ENCODE measurements at regions not wholly inside any gene's neighbourhood (a gene's known extent, or its start where the extent isn't known, plus 50 kb on each side); places are given as distances from the start of the nearest gene placed in this dataset.
"Not testable (repeated sequence)": the region's sequence is repeated elsewhere in the genome, so short reads cannot be mapped to it uniquely, and the experiment has no call there.

- DNase-seq (ENCODE audit: low spot score) = not testable (repeated sequence)
Measured at GRCh38 chr7:135872861-135873260, 104.3 kb downstream of the MTPN start.

- no peak for DNase-seq (ENCODE audit: low spot score)
Measured at GRCh38 chr7:135862586-135863340, 114.2 kb upstream of the FAM180A start.

DNA sequence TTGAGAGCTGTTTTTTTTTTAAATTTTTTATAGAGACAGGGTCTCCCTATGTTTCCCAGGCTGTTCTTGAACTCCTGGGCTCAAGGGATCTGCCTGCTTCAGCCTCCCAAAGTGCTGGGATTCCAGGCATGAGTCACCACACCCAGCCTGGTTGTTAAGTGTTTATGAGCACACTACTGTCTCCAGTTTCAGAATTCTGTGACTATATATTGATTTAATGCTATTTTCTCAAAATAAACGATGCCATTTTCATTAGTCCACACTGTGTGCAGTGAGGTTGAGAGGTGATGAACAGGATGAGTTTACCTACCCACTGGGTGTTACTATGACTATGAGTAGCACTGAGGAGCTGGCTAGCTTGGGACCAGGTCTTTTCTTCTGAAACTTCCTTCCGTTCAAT, 110.9 kb upstream of the FAM180A start:
- no peak for DNase-seq (ENCODE audit: low spot score)

DNA sequence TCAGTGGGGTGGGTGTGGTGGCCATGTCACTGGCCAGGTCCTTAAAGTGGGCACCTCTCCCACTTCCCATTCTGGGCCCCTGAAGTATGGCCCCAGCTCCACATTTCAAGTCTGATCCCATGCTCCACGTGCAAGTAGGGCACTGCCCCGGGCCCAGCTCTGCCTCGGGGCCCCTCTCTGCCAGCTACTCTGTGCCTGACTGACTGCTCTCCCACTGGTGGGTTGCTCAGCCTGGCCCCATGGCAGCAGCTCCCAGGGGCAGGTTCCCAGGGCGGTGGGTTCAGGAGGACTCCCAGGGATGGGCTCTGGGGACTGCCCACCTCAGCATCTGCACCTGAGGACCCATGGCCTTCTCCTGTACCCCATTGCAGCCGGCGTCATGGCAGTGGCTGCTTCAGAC, 110.2 kb upstream of the FAM180A start:
- no peak for DNase-seq (ENCODE audit: low spot score)

- DNase-seq (ENCODE audit: low spot score) = no peak
Measured at GRCh38 chr7:135858379-135858778, 109.8 kb upstream of the FAM180A start.

DNA sequence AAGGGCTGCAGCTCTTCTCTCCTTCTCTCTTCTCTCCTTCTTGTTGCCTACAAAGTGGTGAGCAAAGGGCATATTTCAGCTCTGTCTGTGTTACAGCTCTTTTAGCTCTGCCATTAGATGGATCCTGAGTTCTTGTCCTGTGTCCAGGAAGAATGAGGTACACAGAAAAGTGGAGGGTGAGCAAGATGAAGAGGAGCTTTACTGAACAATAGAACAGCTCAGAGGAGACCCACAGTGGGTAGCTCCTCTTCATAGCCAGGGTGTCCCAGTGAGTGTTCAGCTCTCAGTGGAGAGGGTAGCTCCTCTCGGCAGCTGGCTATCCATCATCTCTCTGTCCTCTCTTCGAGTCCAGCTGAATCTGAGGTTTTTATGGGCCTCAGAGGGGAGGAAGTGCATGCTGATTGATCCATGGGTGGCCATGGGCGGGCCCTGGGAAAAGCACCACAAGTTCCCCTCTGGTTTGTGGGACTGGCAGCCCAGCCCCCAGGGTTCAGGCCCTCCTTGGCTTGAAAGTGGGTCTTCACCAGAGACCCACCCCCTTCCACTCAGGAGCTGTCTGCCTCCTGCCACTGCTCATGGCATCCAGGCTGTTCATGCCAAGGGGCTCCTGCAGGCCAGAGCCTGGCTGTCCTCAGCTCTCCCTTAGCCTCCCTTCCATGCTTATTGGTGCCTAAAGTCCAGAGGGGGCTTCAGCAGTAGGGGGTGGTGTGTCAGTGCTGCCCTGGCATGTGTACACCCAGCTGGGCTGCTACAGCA, 109.1 kb upstream of the FAM180A start:
- DNase-seq (ENCODE audit: low spot score) = no peak

DNA sequence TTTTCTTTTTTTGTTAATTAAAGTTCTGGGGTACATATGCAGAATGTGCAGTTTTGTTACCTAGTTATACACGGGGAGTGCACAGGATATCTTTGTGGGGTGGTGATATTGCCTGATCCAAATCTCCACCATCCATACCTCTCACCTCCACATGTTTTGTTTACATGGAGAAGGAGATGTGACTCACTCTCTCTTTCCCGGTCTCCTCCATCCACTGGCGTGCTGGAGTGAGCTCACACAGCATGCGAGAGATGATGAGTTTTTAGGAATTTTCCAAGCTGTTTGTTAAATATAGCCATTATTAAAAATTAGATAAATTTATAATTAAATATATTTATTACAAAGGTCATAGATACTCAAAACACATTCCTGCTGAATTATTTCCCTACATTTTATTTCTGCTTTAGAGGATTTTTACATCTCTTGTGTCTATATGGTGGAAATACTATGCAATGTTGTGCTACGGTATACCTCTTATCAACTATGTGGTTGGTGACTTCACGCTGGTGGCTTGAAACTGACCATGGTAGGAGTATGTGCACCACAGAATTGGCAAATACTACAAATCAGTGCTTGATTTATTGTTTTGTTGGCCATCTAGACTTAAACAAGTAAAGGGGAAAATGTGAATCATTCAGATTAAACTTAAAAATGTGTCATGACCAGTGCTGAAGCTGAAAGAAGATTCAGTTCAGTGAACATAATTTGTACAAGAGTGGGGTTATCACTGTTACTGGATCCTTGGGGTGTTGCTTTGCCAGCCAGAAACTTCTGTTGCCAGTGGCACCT, 107.9 kb upstream of the FAM180A start:
- DNase-seq (ENCODE audit: low spot score) = no peak

DNA sequence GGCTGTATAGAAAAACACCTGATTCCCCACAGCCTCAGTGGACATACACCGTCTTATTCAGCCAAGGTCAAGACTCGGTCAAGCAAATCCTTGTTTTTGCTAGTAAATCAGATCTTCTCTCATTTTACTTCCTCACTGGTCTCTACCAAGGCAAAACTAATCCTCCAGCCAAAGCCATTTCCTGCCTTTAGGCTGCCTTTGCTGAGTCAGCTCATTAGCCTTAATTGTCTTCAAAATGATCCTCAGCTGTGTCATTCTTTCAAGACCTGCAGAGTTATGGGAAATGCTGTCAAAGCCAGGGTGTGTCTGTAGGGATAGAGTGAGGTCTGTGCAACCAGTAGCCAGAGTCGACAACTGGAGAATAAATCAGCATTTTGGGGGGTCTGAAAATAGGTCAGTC, 107.2 kb upstream of the FAM180A start:
- DNase-seq (ENCODE audit: low spot score) = no peak

DNA sequence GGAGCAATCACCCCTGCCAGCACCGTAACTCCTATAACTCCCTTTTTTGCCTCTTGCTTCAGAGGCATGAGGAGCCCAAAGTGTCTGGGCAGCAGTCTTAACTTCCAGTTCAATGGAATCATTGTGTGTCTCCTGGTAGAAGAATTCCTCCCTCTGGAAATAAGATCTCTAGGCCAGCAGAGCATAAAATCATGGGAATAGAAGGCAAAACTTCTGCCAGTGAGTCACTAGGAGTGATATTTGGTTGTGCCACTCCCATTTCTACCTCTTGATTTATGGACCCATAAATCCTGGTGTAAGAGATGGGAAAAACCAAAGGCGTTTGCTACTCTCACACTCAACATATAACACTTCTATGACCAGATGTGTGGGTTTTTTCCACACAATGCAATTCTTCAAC, 104.9 kb upstream of the FAM180A start:
- no peak for DNase-seq (ENCODE audit: low spot score)

DNA sequence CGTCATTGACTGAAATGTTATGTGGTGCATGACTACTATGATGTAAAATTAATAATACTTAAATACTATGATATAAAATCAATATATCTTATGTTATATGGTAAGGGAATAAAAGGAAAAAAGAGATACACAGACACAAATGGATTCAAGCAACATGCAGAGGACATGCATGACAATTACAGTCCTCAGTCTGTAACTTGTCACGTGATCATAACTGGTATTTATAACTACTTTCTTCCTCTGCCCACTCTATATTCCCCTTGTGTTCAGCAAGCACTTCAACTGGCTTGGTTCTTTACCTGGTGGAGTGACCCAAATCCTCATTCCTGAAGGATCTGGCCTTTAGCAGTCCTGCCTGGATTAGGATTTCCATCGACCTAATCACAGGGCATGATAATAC, 104.4 kb upstream of the FAM180A start:
- DNase-seq (ENCODE audit: low spot score) = no peak

DNA sequence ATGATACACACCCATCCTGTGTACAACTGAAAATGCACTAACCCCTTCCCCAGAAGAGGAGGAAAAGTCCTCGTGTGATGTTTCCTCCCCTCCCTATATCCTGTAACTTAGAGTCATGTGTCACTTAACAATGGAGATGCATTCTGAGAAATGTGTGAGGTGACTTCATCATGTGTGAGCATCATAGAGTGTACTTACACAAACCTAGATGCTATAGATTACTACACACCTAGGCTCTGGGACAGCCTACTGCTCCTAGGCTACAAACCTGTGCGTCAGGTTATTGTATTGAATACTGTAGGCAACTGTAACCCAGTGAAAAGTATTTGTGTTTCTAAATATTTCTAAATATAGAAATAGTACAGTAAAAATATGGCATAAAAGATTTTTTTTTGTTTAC, 98.6 kb upstream of the FAM180A start:
- no peak for DNase-seq (ENCODE audit: low spot score)

DNA sequence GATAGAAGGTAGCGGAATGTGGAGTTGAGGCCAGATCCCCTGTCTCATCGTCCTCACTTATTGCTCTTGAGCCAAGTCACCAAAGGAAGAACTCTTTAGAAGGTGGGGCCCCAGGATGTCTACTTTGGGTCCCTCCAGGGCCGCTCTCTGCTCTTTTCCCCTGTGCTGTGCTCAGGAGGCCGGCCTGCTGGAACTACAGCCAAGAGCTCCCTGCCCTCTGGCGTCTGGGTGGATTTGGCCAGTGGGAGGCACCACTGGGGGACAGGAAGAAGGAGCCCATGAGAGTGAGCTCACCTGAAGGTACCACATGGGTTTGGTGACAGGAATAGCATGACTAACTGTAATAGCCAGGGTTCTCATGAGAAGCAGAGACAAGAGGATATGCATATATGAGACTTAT, 97.7 kb upstream of the FAM180A start:
- no peak for DNase-seq (ENCODE audit: low spot score)

GRCh38 chr7:135845415-135846075, 96.9 kb upstream of the FAM180A start:
- no peak for DNase-seq (ENCODE audit: low spot score)

GRCh38 chr7:135844903-135845302, 96.3 kb upstream of the FAM180A start:
- DNase-seq (ENCODE audit: low spot score) = no peak

DNA sequence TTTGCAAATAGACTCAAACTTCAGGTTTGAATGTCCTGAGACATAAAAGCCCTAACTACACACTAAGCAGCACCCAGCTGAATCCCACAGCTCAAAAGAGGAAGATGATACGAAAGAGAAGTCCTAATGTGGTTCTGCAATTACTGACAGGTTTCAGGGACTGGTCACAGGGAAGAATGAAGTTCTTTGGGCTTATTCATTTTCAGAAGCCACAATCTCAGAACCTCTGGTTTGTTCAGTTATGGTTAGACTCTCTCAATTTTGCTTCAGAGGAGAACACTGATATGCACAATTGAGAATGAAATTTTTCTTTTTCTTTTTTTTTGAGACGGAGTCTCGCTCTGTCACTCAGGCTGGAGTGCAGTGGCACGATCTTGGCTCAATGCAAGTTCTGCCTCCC, 94.6 kb upstream of the FAM180A start:
- no peak for DNase-seq (ENCODE audit: low spot score)

DNA sequence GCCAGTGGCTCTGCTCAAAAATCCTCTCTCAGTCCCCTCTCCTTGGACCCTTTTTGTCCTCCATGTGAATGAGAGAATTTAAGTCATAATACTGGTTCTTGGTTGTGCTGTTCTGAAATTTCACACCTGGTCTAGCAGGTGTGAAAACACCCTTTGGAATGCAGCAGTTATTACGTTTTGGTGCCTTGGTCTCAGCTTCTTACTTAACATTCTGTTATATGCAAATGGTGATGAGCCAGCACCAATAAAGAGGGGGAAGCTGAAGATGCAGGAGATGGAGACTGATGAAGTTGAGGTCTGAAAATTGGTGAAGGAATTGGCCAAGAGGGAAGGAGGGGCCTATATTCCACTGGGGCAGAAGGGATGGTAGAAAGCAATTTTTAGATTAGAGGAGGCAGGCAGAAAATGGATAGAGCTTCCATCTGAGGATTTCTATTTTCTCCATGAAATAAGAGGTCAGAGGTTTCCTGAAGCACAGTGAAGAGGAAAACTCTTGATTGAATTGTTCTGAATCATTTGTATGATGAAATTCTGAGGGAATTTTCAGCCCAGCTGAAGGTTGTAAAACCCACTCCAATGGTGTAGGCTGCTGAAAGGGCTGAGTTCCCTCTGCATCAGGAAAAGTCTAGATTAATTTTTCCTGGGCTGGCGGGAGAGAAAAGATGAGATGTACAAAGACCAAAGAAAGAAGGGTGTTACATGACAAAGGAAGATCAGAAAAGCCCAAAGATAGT, 94.0 kb upstream of the FAM180A start:
- DNase-seq (ENCODE audit: low spot score) = no peak

DNA sequence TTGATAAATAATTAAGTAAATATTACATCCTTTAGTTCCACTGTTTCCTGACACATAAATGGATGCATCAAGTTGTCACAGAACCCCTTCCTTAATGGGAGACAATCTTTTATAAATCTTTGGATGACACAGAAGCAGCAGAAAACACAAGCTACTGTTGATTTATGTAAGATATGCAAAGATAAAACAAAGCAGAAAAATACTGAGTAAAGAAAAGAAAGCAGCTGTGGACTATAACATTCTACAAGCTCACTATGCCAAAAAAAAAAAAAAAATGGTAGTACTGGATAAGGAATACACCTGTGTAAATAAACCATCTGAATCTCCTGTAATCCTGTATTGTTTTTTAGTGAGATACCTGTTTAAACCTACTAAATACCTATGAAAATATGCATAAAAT, 92.0 kb upstream of the FAM180A start:
- DNase-seq (ENCODE audit: low spot score) = no peak

GRCh38 chr7:135837675-135838074, 89.1 kb upstream of the FAM180A start:
- DNase-seq (ENCODE audit: low spot score) = no peak

GRCh38 chr7:135834266-135834665, 85.7 kb upstream of the FAM180A start:
- no peak for DNase-seq (ENCODE audit: low spot score)

GRCh38 chr7:135833642-135834041, 85.0 kb upstream of the FAM180A start:
- DNase-seq (ENCODE audit: low spot score) = no peak

DNA sequence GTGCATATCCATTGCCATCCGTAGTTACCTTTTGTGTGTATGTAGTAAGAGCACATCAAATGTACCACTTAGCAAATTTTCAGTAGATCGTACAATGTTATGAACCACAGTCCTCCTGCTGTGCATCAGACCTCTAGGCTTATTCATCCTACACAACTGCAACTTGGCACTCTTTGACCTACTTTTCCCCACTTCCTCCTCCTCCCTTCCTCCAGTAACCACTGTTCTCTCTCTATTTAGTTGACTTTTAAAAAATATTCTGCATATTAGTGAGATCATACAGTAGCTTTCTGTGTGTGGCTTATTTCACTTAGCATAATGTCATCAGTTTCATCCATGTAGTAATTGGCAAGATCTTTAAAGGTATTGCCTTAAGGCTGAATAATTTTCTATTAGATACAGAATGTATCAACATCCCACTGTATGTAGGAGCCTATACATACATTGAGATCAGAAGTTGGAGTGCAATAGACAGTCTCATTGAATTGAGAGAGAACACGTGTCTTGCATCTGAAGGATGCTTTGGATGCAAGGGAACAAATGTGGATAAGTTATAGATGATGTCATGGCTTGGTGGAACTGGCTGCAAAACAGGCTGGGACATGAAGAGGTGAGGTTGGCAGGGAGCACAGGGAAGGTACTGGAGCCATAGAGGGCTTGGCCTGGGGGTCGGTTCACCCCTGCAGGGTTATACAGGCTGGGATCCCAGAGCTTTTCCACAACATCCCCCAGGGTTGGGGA, 83.0 kb upstream of the FAM180A start:
- DNase-seq (ENCODE audit: low spot score) = peak; percentile 50

Measured in CD4-positive, alpha-beta T cell treated with Interleukin-15 for 4 hours (primary cell).